Erythroblast (primary cell): ENCODE measurements at regions not wholly inside any gene's neighbourhood (a gene's known extent, or its start where the extent isn't known, plus 50 kb on each side); places are given as distances from the start of the nearest gene placed in this dataset.

Source experiments
- DNase-seq, 2 experiments: peaks; one replicate each; lab custom pipeline; 2025; lab: John Stamatoyannopoulos, UW
- GATA1 ChIP-seq: IDR thresholded peaks from 2 replicates; pipeline ENCODE4 v1.6.1; 2011; ENCODE audit warnings: low read depth, mild to moderate bottlenecking, control low read depth, low read length, moderate library complexity
- POLR2A ChIP-seq: IDR thresholded peaks from 2 replicates; pipeline ENCODE4 v1.6.1; 2011; ENCODE audit warnings: mild to moderate bottlenecking, low read length

GRCh38 chr2:144670080-144670479, 150.2 kb upstream of the ZEB2 start:
- no peak for TF ChIP-seq POLR2A
- no peak for TF ChIP-seq GATA1
- no peak for DNase-seq

- DNase-seq = no peak
- TF ChIP-seq POLR2A (no peak), GATA1 (no peak)
Measured at GRCh38 chr2:144669196-144669987, 149.5 kb upstream of the ZEB2 start.

- TF ChIP-seq GATA1 (no peak), POLR2A (no peak)
Measured at GRCh38 chr2:144668493-144669110, 148.7 kb upstream of the ZEB2 start.

GRCh38 chr2:144666032-144666431, 146.1 kb upstream of the ZEB2 start:
- TF ChIP-seq POLR2A (no peak), GATA1 (no peak)
- DNase-seq = no peak

More at GRCh38 chr2:144668493-144669110, 148.7 kb upstream of the ZEB2 start:
- no peak for DNase-seq

GRCh38 chr2:144663207-144663606, 143.3 kb upstream of the ZEB2 start:
- no peak for DNase-seq
- TF ChIP-seq POLR2A = no peak
- TF ChIP-seq GATA1 = no peak

GRCh38 chr2:144660518-144661316, 140.8 kb upstream of the ZEB2 start:
- TF ChIP-seq POLR2A (no peak), GATA1 (no peak)
- DNase-seq = peak; percentile 24 to 27

GRCh38 chr2:144659731-144660275, 139.9 kb upstream of the ZEB2 start:
- no peak for TF ChIP-seq POLR2A
- no peak for TF ChIP-seq GATA1
- peak; percentile 61 to 80 for DNase-seq

GRCh38 chr2:144654523-144654922, 134.6 kb upstream of the ZEB2 start:
- no peak for DNase-seq

GRCh38 chr2:144650907-144651306, 131.0 kb upstream of the ZEB2 start:
- TF ChIP-seq GATA1 (no peak), POLR2A (no peak)

More at GRCh38 chr2:144654523-144654922, 134.6 kb upstream of the ZEB2 start:
- TF ChIP-seq POLR2A (no peak), GATA1 (no peak)

GRCh38 chr2:144648837-144649465, 129.0 kb upstream of the ZEB2 start:
- no peak for TF ChIP-seq POLR2A
- no peak for TF ChIP-seq GATA1
- DNase-seq = no peak

More at GRCh38 chr2:144650907-144651306, 131.0 kb upstream of the ZEB2 start:
- no peak for DNase-seq

- TF ChIP-seq GATA1 (no peak), POLR2A (no peak)
- DNase-seq = no peak
Measured at GRCh38 chr2:144645083-144645778, 125.3 kb upstream of the ZEB2 start.

- DNase-seq = no peak
- TF ChIP-seq POLR2A (no peak), GATA1 (no peak)
Measured at GRCh38 chr2:144644549-144644948, 124.6 kb upstream of the ZEB2 start.
